Liver (tissue), 8 donors: ENCODE measurements at regions not wholly inside any gene's neighbourhood (a gene's known extent, or its start where the extent isn't known, plus 50 kb on each side); places are given as distances from the start of the nearest gene placed in this dataset.

Experiments
- DNase-seq: peaks from one replicate; pipeline ENCODE4 v3.0.0-alpha.2; 2017; ENCODE audit warnings: low spot score
- H3K27ac ChIP-seq, 2 donors: one replicate each; pipeline ENCODE4 v1.7.0; 2013; ENCODE audit warnings: inconsistent platforms in 2 of 2, low read length in 2 of 2, control low read depth in 1 of 2, low read depth in 1 of 2, mild to moderate bottlenecking in 1 of 2
- H3K27me3 ChIP-seq, 4 donors: one replicate each; pipeline versions ENCODE4 v1.6.1 to v1.7.0; 2013; ENCODE audit warnings: low read length in 3 of 4, inconsistent platforms in 1 of 4, mild to moderate bottlenecking in 1 of 4, moderate library complexity in 1 of 4; ENCODE audit not compliant: control insufficient read depth in 4 of 4, insufficient read depth in 4 of 4
- H3K36me3 ChIP-seq, 4 donors: one replicate each; pipeline versions ENCODE4 v1.6.1 to v1.7.0; 2013; ENCODE audit warnings: low read length in 3 of 4, mild to moderate bottlenecking in 3 of 4, low read depth in 1 of 4, moderate library complexity in 1 of 4; ENCODE audit not compliant: control insufficient read depth in 4 of 4, insufficient read depth in 3 of 4
- H3K4me1 ChIP-seq, 4 donors: one replicate each; pipeline versions ENCODE4 v1.6.1 to v1.7.0; 2013; ENCODE audit warnings: low read length in 3 of 4, mild to moderate bottlenecking in 3 of 4, moderate library complexity in 1 of 4; ENCODE audit not compliant: control insufficient read depth in 4 of 4, insufficient read depth in 4 of 4
- H3K4me3 ChIP-seq, 3 donors: one replicate each; pipeline versions ENCODE4 v1.6.1 to v1.7.0; 2013; ENCODE audit warnings: low read length in 3 of 3, control low read depth in 1 of 3, low read depth in 1 of 3, mild to moderate bottlenecking in 1 of 3
- H3K9ac ChIP-seq, 2 donors: one replicate each; pipeline ENCODE4 v1.7.0; 2013; ENCODE audit warnings: low read length in 2 of 2, mild to moderate bottlenecking in 2 of 2, moderate library complexity in 2 of 2, control low read depth in 1 of 2, low read depth in 1 of 2
- H3K9me3 ChIP-seq, 4 donors: one replicate each; pipeline versions ENCODE4 v1.6.1 to v1.7.0; 2013; ENCODE audit warnings: low read length in 3 of 4; ENCODE audit not compliant: control insufficient read depth in 4 of 4
- CTCF ChIP-seq: fragments of 150-350 bp; IDR thresholded peaks from 2 replicates; pipeline ENCODE4 v1.5.1; 2017; ENCODE audit warnings: improper control_type of control experiment, low read depth, low read length; ENCODE audit not compliant: missing input control
- EGR1 ChIP-seq, 2 donors: IDR thresholded peaks; 2 replicates each; pipeline ENCODE4 v1.6.1; 2016 to 2018; ENCODE audit warnings: antibody characterized with exemption in 2 of 2, low read depth in 2 of 2
- FOXA1 ChIP-seq: IDR thresholded peaks from 2 replicates; pipeline ENCODE4 v1.6.1; 2016; ENCODE audit warnings: antibody characterized with exemption
- FOXA2 ChIP-seq: IDR thresholded peaks from 2 replicates; pipeline ENCODE4 v1.6.1; 2016; ENCODE audit warnings: antibody characterized with exemption
- GABPA ChIP-seq, 2 donors: IDR thresholded peaks in 1 of 2; conservative IDR thresholded peaks in 1 of 2; 2 replicates each; pipeline ENCODE4 v1.6.1; 2016; ENCODE audit warnings: antibody characterized with exemption in 2 of 2, mild to moderate bottlenecking in 1 of 2, moderate library complexity in 1 of 2
- HNF4A ChIP-seq, 2 donors: conservative IDR thresholded peaks; 2 replicates each; pipeline ENCODE4 v1.6.1; 2016; ENCODE audit warnings: antibody characterized with exemption in 2 of 2, mild to moderate bottlenecking in 2 of 2
- HNF4G ChIP-seq: IDR thresholded peaks from 2 replicates; pipeline ENCODE4 v1.6.1; 2016; ENCODE audit warnings: antibody characterized with exemption
- JUND ChIP-seq, 2 donors: IDR thresholded peaks; 2 replicates each; pipeline ENCODE4 v1.6.1; 2016; ENCODE audit warnings: antibody characterized with exemption in 2 of 2
- MAX ChIP-seq: IDR thresholded peaks from 2 replicates; pipeline ENCODE4 v1.6.1; 2016; ENCODE audit warnings: antibody characterized with exemption
- NR2F2 ChIP-seq: IDR thresholded peaks from 2 replicates; pipeline ENCODE4 v1.6.1; 2016; ENCODE audit warnings: antibody characterized with exemption
- RAD21 ChIP-seq, 2 donors: IDR thresholded peaks; 2 replicates each; pipeline ENCODE4 v1.6.1; 2016; ENCODE audit warnings: antibody characterized with exemption in 2 of 2, mild to moderate bottlenecking in 2 of 2
- REST ChIP-seq: IDR thresholded peaks from 2 replicates; pipeline ENCODE4 v1.6.1; 2016; ENCODE audit warnings: antibody characterized with exemption, mild to moderate bottlenecking
- RXRA ChIP-seq, 2 donors: IDR thresholded peaks; 2 replicates each; pipeline ENCODE4 v1.6.1; 2017 to 2018; ENCODE audit warnings: antibody characterized with exemption in 2 of 2, mild to moderate bottlenecking in 1 of 2
- SP1 ChIP-seq: IDR thresholded peaks from 2 replicates; pipeline ENCODE4 v1.6.1; 2018; ENCODE audit warnings: antibody characterized with exemption, mild to moderate bottlenecking
- TAF1 ChIP-seq: conservative IDR thresholded peaks from 2 replicates; pipeline ENCODE4 v1.6.1; 2016; ENCODE audit warnings: antibody characterized with exemption, mild to moderate bottlenecking
- YY1 ChIP-seq: IDR thresholded peaks from 2 replicates; pipeline ENCODE4 v1.6.1; 2016; ENCODE audit warnings: antibody characterized with exemption, mild to moderate bottlenecking
- WGBS: extraction: QIAGEN DNeasy Blood & Tissue Kit; methylation state at CpG from one replicate; pipeline ENCODE4 v1.1.7; 2013; 5-methylcytosine and 5-hydroxymethylcytosine counted together
- TF ChIP-seq, protein P1 (sequence below): IDR thresholded peaks from 2 replicates; pipeline ENCODE4 v1.6.1; 2016; ENCODE audit warnings: antibody characterized with exemption
- TF ChIP-seq, protein P2 (sequence below): IDR thresholded peaks from 2 replicates; pipeline ENCODE4 v1.6.1; 2016; ENCODE audit warnings: antibody characterized with exemption
- donor health status: healthy.
- donor health status: healthy.
- donor health status: healthy.
- donor health status: healthy.
- donor health status: healthy.

GRCh38 chr4:107138433-107138832 lies 102.3 kb upstream of the DKK2 start:
- DNase-seq = no peak
- WGBS = 51% methylated on average over 1 of the region's 1 CpG
- H3K36me3 ChIP-seq = no peaks in the 10 kb centered on the region
- no peak overlapping the region for H3K4me3 ChIP-seq
- H3K9me3 ChIP-seq = no peaks in the 10 kb centered on the region
- no peak overlapping the region for H3K9ac ChIP-seq
- TF ChIP-seq REST = no peak
- TF ChIP-seq, protein P1, sequence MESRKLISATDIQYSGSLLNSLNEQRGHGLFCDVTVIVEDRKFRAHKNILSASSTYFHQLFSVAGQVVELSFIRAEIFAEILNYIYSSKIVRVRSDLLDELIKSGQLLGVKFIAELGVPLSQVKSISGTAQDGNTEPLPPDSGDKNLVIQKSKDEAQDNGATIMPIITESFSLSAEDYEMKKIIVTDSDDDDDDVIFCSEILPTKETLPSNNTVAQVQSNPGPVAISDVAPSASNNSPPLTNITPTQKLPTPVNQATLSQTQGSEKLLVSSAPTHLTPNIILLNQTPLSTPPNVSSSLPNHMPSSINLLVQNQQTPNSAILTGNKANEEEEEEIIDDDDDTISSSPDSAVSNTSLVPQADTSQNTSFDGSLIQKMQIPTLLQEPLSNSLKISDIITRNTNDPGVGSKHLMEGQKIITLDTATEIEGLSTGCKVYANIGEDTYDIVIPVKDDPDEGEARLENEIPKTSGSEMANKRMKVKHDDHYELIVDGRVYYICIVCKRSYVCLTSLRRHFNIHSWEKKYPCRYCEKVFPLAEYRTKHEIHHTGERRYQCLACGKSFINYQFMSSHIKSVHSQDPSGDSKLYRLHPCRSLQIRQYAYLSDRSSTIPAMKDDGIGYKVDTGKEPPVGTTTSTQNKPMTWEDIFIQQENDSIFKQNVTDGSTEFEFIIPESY = no peak
- no peak for TF ChIP-seq RAD21 (IDR thresholded peaks at IDR 0.05)
- no peak for TF ChIP-seq TAF1
- no peak overlapping the region for H3K27ac ChIP-seq
- H3K27me3 ChIP-seq = no peaks in the 10 kb centered on the region
- H3K4me1 ChIP-seq = no peaks in the 10 kb centered on the region

GRCh38 chr4:107133965-107134653 lies 98.0 kb upstream of the DKK2 start:
- no peak overlapping the region for H3K9ac ChIP-seq
- peaks cover 0 to 3% (median 0%) of the 10 kb centered on the region in 4 donors for H3K27me3 ChIP-seq
- H3K27ac ChIP-seq = no peak overlapping the region
- no peak overlapping the region for H3K4me3 ChIP-seq
- WGBS = 82% methylated on average over 4 of the region's 4 CpGs
- H3K4me1 ChIP-seq = no peaks in the 10 kb centered on the region
- DNase-seq = no peak
- TF ChIP-seq MAX = no peak
- no peak for TF ChIP-seq CTCF
- TF ChIP-seq REST = no peak
- no peak for TF ChIP-seq HNF4A (conservative IDR thresholded peaks at IDR 0.05)
- TF ChIP-seq GABPA (IDR thresholded peaks at IDR 0.05 in 1 of 2, conservative IDR thresholded peaks at IDR 0.05 in 1 of 2) = no peak
- TF ChIP-seq HNF4G = no peak
- TF ChIP-seq FOXA2 = no peak
- no peak for TF ChIP-seq JUND (IDR thresholded peaks at IDR 0.05)
- no peak for TF ChIP-seq EGR1 (IDR thresholded peaks at IDR 0.05; ENCODE audit: low read depth in 2 of 2)
- TF ChIP-seq, protein P2, sequence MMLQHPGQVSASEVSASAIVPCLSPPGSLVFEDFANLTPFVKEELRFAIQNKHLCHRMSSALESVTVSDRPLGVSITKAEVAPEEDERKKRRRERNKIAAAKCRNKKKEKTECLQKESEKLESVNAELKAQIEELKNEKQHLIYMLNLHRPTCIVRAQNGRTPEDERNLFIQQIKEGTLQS = no peak
- TF ChIP-seq YY1 = no peak
- no peak for TF ChIP-seq FOXA1
- TF ChIP-seq SP1 = no peak
- TF ChIP-seq, protein P1 = no peak
- no peak for TF ChIP-seq TAF1
- TF ChIP-seq RXRA (IDR thresholded peaks at IDR 0.05) = no peak
- TF ChIP-seq NR2F2 = no peak
- TF ChIP-seq RAD21 (IDR thresholded peaks at IDR 0.05) = no peak
- no peaks in the 10 kb centered on the region for H3K36me3 ChIP-seq
- H3K9me3 ChIP-seq = no peaks in the 10 kb centered on the region
